Cardiac fibroblast (primary cell): ENCODE measurements at regions not wholly inside any gene's neighbourhood (a gene's known extent, or its start where the extent isn't known, plus 50 kb on each side); places are given as distances from the start of the nearest gene placed in this dataset.

Experiments
- DNase-seq, 2 donors: peaks; one replicate each; pipeline versions ENCODE4 v3.0.0 to v3.0.0-alpha.2; 2010; ENCODE audit warnings: low read depth in 2 of 2
- H3K4me3 ChIP-seq, 2 donors: replicated peaks in 1 of 2; 1 replicate in 1 of 2; 2 replicates in 1 of 2; pipeline ENCODE4 v1.5.1; 2011; ENCODE audit warnings: low read depth in 2 of 2, low read length in 2 of 2, mild to moderate bottlenecking in 2 of 2, moderate library complexity in 1 of 2
- CTCF ChIP-seq: IDR thresholded peaks from one replicate; pipeline ENCODE4 v1.5.1; 2011; ENCODE audit warnings: low read depth, mild to moderate bottlenecking, low read length, inconsistent platforms

GRCh38 chr3:145951441-145951840, 209.5 kb downstream of the PLOD2 start:
- TF ChIP-seq CTCF, result no peak
- DNase-seq, result peak in 1 of 2 donors; percentile 22
- H3K4me3 ChIP-seq, result no peak overlapping the region

GRCh38 chr3:145952536-145952935, 208.4 kb downstream of the PLOD2 start:
- peak; percentile 64 to 80 for DNase-seq

GRCh38 chr3:145953316-145953715, 207.7 kb downstream of the PLOD2 start:
- peak in 1 of 2 donors; percentile 25 for DNase-seq
- no peak for TF ChIP-seq CTCF
- H3K4me3 ChIP-seq, result no peak overlapping the region

More at GRCh38 chr3:145952536-145952935, 208.4 kb downstream of the PLOD2 start:
- H3K4me3 ChIP-seq, result no peak overlapping the region
- no peak for TF ChIP-seq CTCF

- TF ChIP-seq CTCF, result no peak
- DNase-seq, result no peak
- H3K4me3 ChIP-seq, result no peak overlapping the region
Measured at GRCh38 chr3:145959457-145960088, 201.4 kb downstream of the PLOD2 start.

- no peak for TF ChIP-seq CTCF
- H3K4me3 ChIP-seq, result no peak overlapping the region
- no peak for DNase-seq
Measured at GRCh38 chr3:145963111-145963510, 197.9 kb downstream of the PLOD2 start.

- no peak overlapping the region for H3K4me3 ChIP-seq
Measured at GRCh38 chr3:145967043-145967442, 193.9 kb downstream of the PLOD2 start.

More at GRCh38 chr3:145967043-145967442, 193.9 kb downstream of the PLOD2 start:
- DNase-seq, result no peak
- no peak for TF ChIP-seq CTCF
